ENCODE measurements at regions not wholly inside any gene's neighbourhood (a gene's known extent, or its start where the extent isn't known, plus 50 kb on each side); places are given as distances from the start of the nearest gene placed in this dataset.

- TF ChIP-seq CTCF (IDR thresholded peaks at IDR 0.05; ENCODE audit: borderline replicate concordance, insufficient read depth, low read depth, low read length): no peak
- H3K4me3 ChIP-seq (ENCODE audit: low read depth, low read length): no peak overlapping the region
These were observed 851.7 kb upstream of the MAP3K7 start for GRCh38 chr6:91438570-91438969.

- no peak overlapping the region for H3K4me3 ChIP-seq (ENCODE audit: low read depth, low read length)
- TF ChIP-seq CTCF (IDR thresholded peaks at IDR 0.05; ENCODE audit: borderline replicate concordance, insufficient read depth, low read depth, low read length): no peak
These were observed 850.5 kb upstream of the MAP3K7 start for GRCh38 chr6:91437315-91437729.

- H3K4me3 ChIP-seq (ENCODE audit: low read depth, low read length): no peak overlapping the region
- TF ChIP-seq CTCF (IDR thresholded peaks at IDR 0.05; ENCODE audit: borderline replicate concordance, insufficient read depth, low read depth, low read length): no peak
These were observed 849.6 kb upstream of the MAP3K7 start for GRCh38 chr6:91436448-91436847.

- TF ChIP-seq CTCF (IDR thresholded peaks at IDR 0.05; ENCODE audit: borderline replicate concordance, insufficient read depth, low read depth, low read length): no peak
- H3K4me3 ChIP-seq (ENCODE audit: low read depth, low read length): no peak overlapping the region
These were observed 848.8 kb upstream of the MAP3K7 start for GRCh38 chr6:91435630-91436029.

- no peak for TF ChIP-seq CTCF (IDR thresholded peaks at IDR 0.05; ENCODE audit: borderline replicate concordance, insufficient read depth, low read depth, low read length)
- H3K4me3 ChIP-seq (ENCODE audit: low read depth, low read length): no peak overlapping the region
These were observed 847.7 kb upstream of the MAP3K7 start for GRCh38 chr6:91434576-91434975.

- no peak for TF ChIP-seq CTCF (IDR thresholded peaks at IDR 0.05; ENCODE audit: borderline replicate concordance, insufficient read depth, low read depth, low read length)
These were observed 847.0 kb upstream of the MAP3K7 start for GRCh38 chr6:91433660-91434534.

GRCh38 chr6:91428953-91429560, 842.2 kb upstream of the MAP3K7 start:
- TF ChIP-seq CTCF (IDR thresholded peaks at IDR 0.05; ENCODE audit: borderline replicate concordance, insufficient read depth, low read depth, low read length): no peak
- no peak overlapping the region for H3K4me3 ChIP-seq (ENCODE audit: low read depth, low read length)

More at GRCh38 chr6:91433660-91434534, 847.0 kb upstream of the MAP3K7 start:
- H3K4me3 ChIP-seq (ENCODE audit: low read depth, low read length): no peak overlapping the region

All from GM12875 (cell line).